DMS 273 treated with DMSO at 0.1 percent for 48 hours (cell line): ENCODE measurements at regions not wholly inside any gene's neighbourhood (a gene's known extent, or its start where the extent isn't known, plus 50 kb on each side); places are given as distances from the start of the nearest gene placed in this dataset.

Source experiments
- DNase-seq: peaks from one replicate; lab custom pipeline; 2025; lab: John Stamatoyannopoulos, UW

GRCh38 chr22:25350551-25350971 lies 131.1 kb downstream of the CRYBB2 start:
- DNase-seq: no peak

GRCh38 chr22:25351631-25352293 lies 132.3 kb downstream of the CRYBB2 start:
- no peak for DNase-seq

- no peak for DNase-seq
These were observed 132.8 kb downstream of the CRYBB2 start for GRCh38 chr22:25352294-25352680.

GRCh38 chr22:25353516-25354445 lies 134.3 kb downstream of the CRYBB2 start:
- DNase-seq: no peak

GRCh38 chr22:25354456-25354855 lies 135.0 kb downstream of the CRYBB2 start:
- no peak for DNase-seq

- no peak for DNase-seq
These were observed 137.7 kb downstream of the CRYBB2 start for GRCh38 chr22:25357132-25357455.

GRCh38 chr22:25357606-25358420 lies 138.4 kb downstream of the CRYBB2 start:
- DNase-seq: no peak

GRCh38 chr22:25358421-25359170 lies 139.2 kb downstream of the CRYBB2 start:
- no peak for DNase-seq

GRCh38 chr22:25359601-25360261 lies 140.3 kb downstream of the CRYBB2 start:
- DNase-seq: no peak

- no peak for DNase-seq
These were observed 141.0 kb downstream of the CRYBB2 start for GRCh38 chr22:25360411-25360810.

GRCh38 chr22:25360891-25361645 lies 141.6 kb downstream of the CRYBB2 start:
- DNase-seq: no peak

GRCh38 chr22:25361899-25362214 lies 142.4 kb downstream of the CRYBB2 start:
- no peak for DNase-seq

GRCh38 chr22:25362215-25362882 lies 142.9 kb downstream of the CRYBB2 start:
- no peak for DNase-seq

GRCh38 chr22:25362883-25363240 lies 143.4 kb downstream of the CRYBB2 start:
- DNase-seq: no peak

- no peak for DNase-seq
These were observed 144.0 kb downstream of the CRYBB2 start for GRCh38 chr22:25363474-25363873.

GRCh38 chr22:25364281-25364680 lies 144.8 kb downstream of the CRYBB2 start:
- DNase-seq: no peak

GRCh38 chr22:25364736-25365241 lies 145.3 kb downstream of the CRYBB2 start:
- no peak for DNase-seq

- DNase-seq: no peak
These were observed 146.2 kb downstream of the CRYBB2 start for GRCh38 chr22:25365491-25366261.

GRCh38 chr22:25366408-25366807 lies 147.0 kb downstream of the CRYBB2 start:
- no peak for DNase-seq
